IPS DF 6.9 (cell line): ENCODE measurements at regions not wholly inside any gene's neighbourhood (a gene's known extent, or its start where the extent isn't known, plus 50 kb on each side); places are given as distances from the start of the nearest gene placed in this dataset.

Experiments
- DNase-seq: peaks from one replicate; pipeline ENCODE4 v3.0.0-alpha.2; 2013; ENCODE audit warnings: low read depth, low spot score
- H3K27ac ChIP-seq: one replicate; pipeline ENCODE4 v1.5.1; 2013; ENCODE audit warnings: low read length, control low read depth
- H3K27me3 ChIP-seq: 2 replicates; pipeline ENCODE4 v1.6.1; 2013; ENCODE audit warnings: mild to moderate bottlenecking, low read length; ENCODE audit not compliant: control insufficient read depth, insufficient read depth
- H3K36me3 ChIP-seq: 2 replicates; pipeline ENCODE4 v1.6.1; 2013; ENCODE audit warnings: low read length; ENCODE audit not compliant: control insufficient read depth, insufficient read depth
- H3K4me1 ChIP-seq: 2 replicates; pipeline ENCODE4 v1.6.1; 2013; ENCODE audit warnings: low read length; ENCODE audit not compliant: control insufficient read depth, insufficient read depth
- H3K4me3 ChIP-seq: 2 replicates; pipeline ENCODE4 v1.5.1; 2013; ENCODE audit warnings: mild to moderate bottlenecking, low read length
- H3K9me3 ChIP-seq: 2 replicates; pipeline ENCODE4 v1.6.1; 2013; ENCODE audit warnings: low read length, inconsistent platforms; ENCODE audit not compliant: control insufficient read depth, insufficient read depth
- WGBS: extraction: QIAGEN DNeasy Blood & Tissue Kit; methylation state at CpG from one replicate; pipeline ENCODE4 v1.1.7; 2013; ENCODE audit warnings: mixed read lengths, missing lambda C conversion rate; ENCODE audit not compliant: insufficient read length, insufficient coverage; 5-methylcytosine and 5-hydroxymethylcytosine counted together

DNA sequence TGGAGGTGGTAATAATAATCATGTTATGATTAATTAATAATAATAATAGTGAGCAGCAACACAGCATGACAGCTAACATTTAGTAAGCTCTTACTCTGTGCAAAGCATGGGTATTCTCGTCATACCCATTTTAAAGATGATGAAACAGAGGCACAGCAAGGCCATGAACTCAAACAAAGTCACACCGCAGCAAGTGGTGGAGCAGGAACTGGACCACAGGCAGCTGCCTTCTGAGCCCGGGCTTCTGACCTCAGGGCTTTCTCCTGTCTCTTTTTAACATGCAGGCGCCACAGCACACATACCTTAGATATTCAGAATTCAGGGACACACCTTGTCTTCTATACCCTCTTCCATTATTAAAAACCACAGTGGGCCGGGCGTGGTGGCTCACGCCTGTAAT lies 50.7 kb upstream of the SPATA12 start:
- no peak for DNase-seq
- Histone ChIP-seq H3K4me1 (no peaks in the 10 kb centered on the region; the same call in 1 of the 2 replicates), H3K36me3 (no peaks in the 10 kb centered on the region), H3K9me3 (no peaks in the 10 kb centered on the region), H3K27me3 (no peaks in the 10 kb centered on the region), H3K27ac (no peak overlapping the region), H3K4me3 (no peak overlapping the region)
- no CpG with 5 or more reads among the region's 7 CpGs for WGBS

DNA sequence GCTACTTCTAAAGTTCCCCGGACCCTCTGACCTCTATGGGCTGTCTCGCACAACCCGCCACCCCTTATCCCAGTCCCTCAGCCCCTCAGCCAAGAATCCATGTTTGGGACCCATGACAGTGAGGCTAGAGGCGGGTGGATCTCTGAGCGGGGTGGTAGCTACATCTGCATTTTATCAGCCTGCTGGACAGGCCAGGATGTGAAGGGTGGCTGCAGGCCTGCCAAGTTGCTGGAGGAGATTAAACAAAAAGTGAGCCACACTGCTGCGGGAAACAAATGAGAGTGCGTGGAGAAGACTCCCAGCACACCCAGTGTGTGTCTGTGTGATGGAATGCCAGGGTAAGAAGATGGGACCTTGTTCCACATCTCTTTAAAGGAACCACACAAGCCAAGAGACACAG lies 51.1 kb upstream of the SPATA12 start:
- Histone ChIP-seq H3K4me1 (no peaks in the 10 kb centered on the region; the same call in 1 of the 2 replicates), H3K36me3 (no peaks in the 10 kb centered on the region), H3K27ac (no peak overlapping the region), H3K4me3 (no peak overlapping the region), H3K9me3 (no peaks in the 10 kb centered on the region), H3K27me3 (no peaks in the 10 kb centered on the region)
- no CpG with 5 or more reads among the region's 7 CpGs for WGBS
- DNase-seq, result no peak

DNA sequence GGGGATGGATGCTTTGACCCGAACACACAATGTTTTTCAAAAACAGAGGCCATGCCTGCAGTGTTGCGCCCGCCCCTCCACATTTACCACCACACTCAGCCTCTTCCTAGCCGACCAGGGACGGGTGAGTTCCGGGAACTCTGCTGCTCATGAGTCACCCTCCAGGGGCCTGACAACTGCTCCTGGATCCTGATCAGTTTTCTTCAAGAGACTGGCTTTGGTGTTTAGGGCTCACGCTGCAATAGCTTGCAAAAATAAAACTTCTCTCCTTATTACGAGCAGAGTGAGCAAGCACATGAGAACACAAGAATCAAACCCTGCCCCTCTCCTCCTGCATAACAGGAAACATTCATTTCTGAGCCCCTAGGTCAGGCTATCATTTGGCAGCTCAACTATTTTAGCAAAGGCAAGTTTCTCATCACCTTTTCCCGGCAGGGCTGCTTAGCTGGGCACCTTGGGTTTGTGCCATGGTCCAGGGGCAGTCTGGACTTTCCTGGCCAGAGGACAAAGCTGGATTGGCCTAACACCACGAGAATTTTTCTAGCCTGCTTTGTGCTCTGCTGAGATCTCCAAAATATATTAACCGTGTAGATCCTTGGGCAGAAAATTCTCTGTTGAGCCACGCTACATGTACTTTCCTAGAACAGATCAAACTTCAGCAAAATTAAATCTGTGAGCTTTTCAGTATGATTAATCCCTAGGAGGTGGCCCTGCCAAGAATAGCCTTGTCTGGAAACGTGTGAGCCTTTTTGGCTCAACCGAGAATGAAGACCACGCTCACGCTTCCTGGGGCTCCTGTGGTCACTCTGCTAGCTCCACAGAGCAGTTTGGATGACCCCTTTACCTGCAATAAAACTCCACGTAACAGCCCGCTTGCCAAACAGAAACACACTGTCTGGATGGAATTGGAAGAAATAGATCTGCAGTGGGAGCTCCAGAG lies 52.7 kb upstream of the SPATA12 start:
- no peaks in the 10 kb centered on the region for H3K27me3 ChIP-seq
- WGBS, result no CpG with 5 or more reads among the region's 18 CpGs
- no peaks in the 10 kb centered on the region; the same call in 1 of the 2 replicates for H3K4me1 ChIP-seq
- no peaks in the 10 kb centered on the region for H3K9me3 ChIP-seq
- DNase-seq, result no peak
- H3K36me3 ChIP-seq, result no peaks in the 10 kb centered on the region
- H3K27ac ChIP-seq, result no peak overlapping the region
- H3K4me3 ChIP-seq, result no peak overlapping the region

DNA sequence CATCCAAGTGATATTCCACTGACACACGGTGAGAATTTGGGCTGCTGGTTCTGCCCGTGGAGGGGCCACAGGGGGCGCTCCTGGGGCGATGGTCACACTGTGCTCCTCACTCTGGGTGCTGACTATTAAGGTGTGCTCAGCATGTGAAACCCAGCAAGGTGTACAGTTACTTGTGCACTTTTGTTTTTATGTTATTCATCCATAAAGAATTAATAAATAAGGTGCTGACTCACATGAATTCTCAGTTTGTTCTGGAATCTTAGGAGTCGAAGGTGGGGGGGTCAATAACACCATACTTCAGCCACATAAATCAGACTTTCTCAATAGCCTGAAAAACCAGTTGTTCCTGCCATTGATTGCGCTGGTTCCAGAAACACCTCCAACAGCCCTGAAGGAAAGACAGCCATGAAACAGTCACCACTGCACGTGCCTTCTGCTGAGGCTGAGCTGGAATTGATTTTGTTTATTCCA lies 53.5 kb upstream of the SPATA12 start:
- Histone ChIP-seq H3K27me3 (no peaks in the 10 kb centered on the region), H3K9me3 (no peaks in the 10 kb centered on the region), H3K27ac (no peak overlapping the region), H3K4me3 (no peak overlapping the region), H3K4me1 (no peaks in the 10 kb centered on the region; the same call in 1 of the 2 replicates), H3K36me3 (no peaks in the 10 kb centered on the region)
- no peak for DNase-seq
- no CpG with 5 or more reads among the region's 7 CpGs for WGBS

DNA sequence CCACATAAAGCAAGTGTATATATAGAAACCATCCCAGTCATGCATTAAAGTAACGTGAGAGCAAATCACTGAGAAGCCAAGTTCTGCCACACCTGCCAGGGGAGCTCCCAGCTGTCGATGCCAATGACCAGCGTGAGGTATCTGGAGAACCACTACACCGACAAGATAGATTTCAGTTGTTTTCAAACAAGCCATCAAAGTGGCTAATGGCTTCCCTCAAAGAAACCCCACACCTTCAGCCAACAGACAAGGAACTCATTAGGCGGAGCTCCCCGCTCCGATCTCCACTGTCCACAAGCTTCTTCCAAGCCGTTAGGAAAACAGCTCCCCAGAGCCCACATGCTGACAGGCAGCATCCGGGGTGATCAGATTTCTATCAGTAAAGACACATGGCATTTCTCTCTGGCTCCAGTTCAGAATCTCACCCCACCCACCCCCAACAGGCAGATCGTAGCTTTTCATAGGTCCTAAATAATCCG lies 54.2 kb upstream of the SPATA12 start:
- H3K36me3 ChIP-seq, result no peaks in the 10 kb centered on the region
- DNase-seq, result no peak
- no peak overlapping the region for H3K27ac ChIP-seq
- WGBS, result no CpG with 5 or more reads among the region's 11 CpGs
- H3K9me3 ChIP-seq, result no peaks in the 10 kb centered on the region
- no peaks in the 10 kb centered on the region; the same call in 1 of the 2 replicates for H3K4me1 ChIP-seq
- H3K4me3 ChIP-seq, result no peak overlapping the region
- H3K27me3 ChIP-seq, result no peaks in the 10 kb centered on the region

DNA sequence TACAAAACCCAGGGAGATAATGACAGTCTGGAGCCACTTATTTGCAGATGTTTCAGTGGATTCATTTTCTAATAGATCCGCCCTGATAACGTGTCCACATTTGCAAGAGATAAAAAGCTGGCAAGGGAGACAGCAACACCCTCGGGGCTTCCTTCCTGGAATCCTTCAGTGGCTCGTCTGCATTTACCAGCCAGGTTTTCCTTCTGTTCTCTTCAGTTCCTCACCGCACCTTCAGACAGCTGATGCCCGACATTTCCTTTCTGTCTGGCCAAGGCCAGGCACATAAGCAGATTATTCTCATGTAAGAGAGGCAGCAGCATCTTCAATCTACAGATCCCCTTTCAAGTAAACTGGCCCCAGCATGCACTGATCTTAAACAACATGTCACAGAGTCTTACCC lies 56.2 kb upstream of the SPATA12 start:
- H3K9me3 ChIP-seq, result no peaks in the 10 kb centered on the region
- no peak overlapping the region for H3K4me3 ChIP-seq
- H3K27ac ChIP-seq, result no peak overlapping the region
- H3K27me3 ChIP-seq, result no peaks in the 10 kb centered on the region
- H3K36me3 ChIP-seq, result no peaks in the 10 kb centered on the region
- WGBS, result no CpG with 5 or more reads among the region's 6 CpGs
- H3K4me1 ChIP-seq, result no peaks in the 10 kb centered on the region; the same call in 1 of the 2 replicates
- DNase-seq, result no peak

DNA sequence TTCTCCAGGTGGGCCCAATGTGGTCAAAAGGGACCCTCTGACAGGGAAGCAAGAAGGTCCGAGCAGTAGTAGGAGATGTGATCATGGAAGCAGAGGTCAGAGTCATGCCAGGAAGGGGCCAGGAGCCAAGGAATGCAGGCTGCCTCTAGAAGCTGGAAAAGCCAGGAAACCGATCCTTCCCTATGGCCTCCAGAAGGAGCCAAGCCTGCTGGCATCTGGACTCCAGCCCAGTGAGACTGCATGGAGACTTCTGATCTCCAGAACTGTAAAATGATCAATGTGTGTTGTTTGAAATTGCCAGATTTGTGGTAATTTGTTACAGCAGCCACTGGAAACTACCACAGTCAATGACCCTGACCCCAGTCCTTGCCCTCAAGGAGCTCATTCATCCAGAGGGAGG lies 56.8 kb upstream of the SPATA12 start:
- no peak overlapping the region for H3K4me3 ChIP-seq
- no peaks in the 10 kb centered on the region for H3K27me3 ChIP-seq
- no CpG with 5 or more reads among the region's 2 CpGs for WGBS
- H3K4me1 ChIP-seq, result no peaks in the 10 kb centered on the region; the same call in 1 of the 2 replicates
- no peak overlapping the region for H3K27ac ChIP-seq
- H3K9me3 ChIP-seq, result no peaks in the 10 kb centered on the region
- H3K36me3 ChIP-seq, result no peaks in the 10 kb centered on the region
- DNase-seq, result no peak

DNA sequence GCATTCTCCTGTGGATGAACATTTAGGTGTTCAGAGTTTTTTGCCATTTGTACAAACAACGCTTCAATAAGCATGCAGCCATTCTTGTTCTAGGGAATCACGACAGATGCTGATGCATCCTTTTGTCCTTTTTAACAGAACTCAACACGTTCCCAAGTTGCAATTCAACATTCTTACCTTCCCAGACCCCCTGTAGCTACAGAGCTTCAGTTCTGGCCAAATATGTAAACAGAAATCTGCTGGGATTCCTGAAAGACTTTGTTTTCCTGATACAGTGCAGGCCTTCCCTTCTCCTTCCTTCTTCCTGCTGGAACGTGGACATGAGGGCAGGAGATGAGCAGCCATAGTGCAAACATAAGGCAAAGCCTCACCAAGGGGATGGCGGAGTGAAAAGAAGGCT lies 59.1 kb upstream of the SPATA12 start:
- no peaks in the 10 kb centered on the region for H3K27me3 ChIP-seq
- H3K36me3 ChIP-seq, result no peaks in the 10 kb centered on the region
- no peak for DNase-seq
- no peak overlapping the region for H3K27ac ChIP-seq
- H3K9me3 ChIP-seq, result no peaks in the 10 kb centered on the region
- H3K4me1 ChIP-seq, result no peaks in the 10 kb centered on the region
- WGBS, result no CpG with 5 or more reads among the region's 5 CpGs
- no peak overlapping the region for H3K4me3 ChIP-seq

DNA sequence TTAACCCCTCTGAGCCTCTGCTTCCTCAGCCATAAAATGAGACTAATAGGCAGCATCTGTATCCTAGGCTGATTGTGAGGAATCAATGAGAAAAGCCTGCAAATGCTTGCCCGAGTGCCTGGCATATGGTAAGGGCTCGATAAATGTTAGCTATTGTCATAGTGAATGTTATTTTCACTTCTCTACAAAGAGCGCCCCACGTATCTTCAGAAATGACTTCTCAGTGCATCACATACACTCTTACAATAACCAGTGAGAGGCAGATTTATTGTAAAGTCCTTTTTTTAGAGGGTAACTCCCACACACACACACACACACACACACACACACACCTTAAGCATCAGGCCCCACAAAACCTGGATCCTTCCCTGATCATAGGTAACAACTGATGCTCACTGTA lies 60.5 kb upstream of the SPATA12 start:
- no peaks in the 10 kb centered on the region for H3K27me3 ChIP-seq
- no peaks in the 10 kb centered on the region for H3K36me3 ChIP-seq
- no peaks in the 10 kb centered on the region for H3K9me3 ChIP-seq
- no peak for DNase-seq
- no peaks in the 10 kb centered on the region for H3K4me1 ChIP-seq
- no peak overlapping the region for H3K4me3 ChIP-seq
- H3K27ac ChIP-seq, result no peak overlapping the region
- WGBS, result no CpG with 5 or more reads among the region's 4 CpGs

DNA sequence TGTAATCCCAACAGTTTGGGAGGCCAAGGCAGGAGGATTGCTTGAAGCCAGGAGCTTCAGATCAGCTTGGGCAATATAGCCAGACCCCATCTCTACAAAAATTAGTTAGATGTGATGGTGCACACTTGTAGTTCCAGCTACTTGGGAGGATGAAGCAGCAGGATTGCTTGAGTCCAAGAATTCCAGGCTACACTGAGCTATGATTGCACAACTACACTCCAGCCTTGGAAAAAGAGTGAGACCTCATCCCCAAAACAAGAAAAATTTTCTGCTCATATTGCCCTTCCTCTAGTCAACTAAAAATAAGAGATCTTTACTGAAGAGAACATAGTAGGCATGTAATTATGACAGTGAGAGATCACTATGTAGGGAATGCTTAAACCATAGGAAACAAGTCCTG lies 60.9 kb upstream of the SPATA12 start:
- DNase-seq, result no peak
- H3K36me3 ChIP-seq, result no peaks in the 10 kb centered on the region
- no peak overlapping the region for H3K27ac ChIP-seq
- H3K4me1 ChIP-seq, result no peaks in the 10 kb centered on the region
- H3K27me3 ChIP-seq, result no peaks in the 10 kb centered on the region
- no peaks in the 10 kb centered on the region for H3K9me3 ChIP-seq
- H3K4me3 ChIP-seq, result no peak overlapping the region
